ENCODE measurements at regions not wholly inside any gene's neighbourhood (a gene's known extent, or its start where the extent isn't known, plus 50 kb on each side); places are given as distances from the start of the nearest gene placed in this dataset.

DNA sequence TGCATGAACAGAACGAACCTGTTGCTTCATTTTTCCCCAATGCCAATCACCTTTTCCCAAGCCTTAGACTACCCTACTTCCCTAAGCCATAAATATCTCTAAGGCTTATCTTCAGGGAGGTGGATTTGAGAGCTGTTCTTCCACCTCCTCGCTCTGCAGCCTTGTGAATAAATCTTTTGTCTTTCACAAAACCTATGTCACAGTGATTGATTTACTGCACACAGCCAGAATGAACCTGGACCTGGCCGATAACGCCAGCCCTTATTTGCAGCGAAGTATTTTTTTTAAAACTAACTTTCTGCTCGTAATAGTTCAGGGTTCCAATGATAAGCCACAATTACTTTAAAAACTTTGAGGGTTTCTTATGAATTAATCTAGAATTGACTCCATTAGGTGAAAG is 632.6 kb downstream of the PTPRU start:
- Histone ChIP-seq H3K27ac (ENCODE audit: low read length) (no peak overlapping the region), H3K27me3 (ENCODE audit: control insufficient read depth, insufficient read depth, low read length) (no peaks in the 10 kb centered on the region), H3K9ac (ENCODE audit: low read length) (no peak overlapping the region), H3K4me1 (ENCODE audit: control insufficient read depth, low read depth, low read length) (peaks cover 5% of the 10 kb centered on the region), H3K9me3 (ENCODE audit: control insufficient read depth, low read depth, low read length) (no peaks in the 10 kb centered on the region), H3K4me3 (ENCODE audit: low read length) (no peak overlapping the region), H3K36me3 (ENCODE audit: control insufficient read depth, low read depth, low read length) (no peaks in the 10 kb centered on the region)

DNA sequence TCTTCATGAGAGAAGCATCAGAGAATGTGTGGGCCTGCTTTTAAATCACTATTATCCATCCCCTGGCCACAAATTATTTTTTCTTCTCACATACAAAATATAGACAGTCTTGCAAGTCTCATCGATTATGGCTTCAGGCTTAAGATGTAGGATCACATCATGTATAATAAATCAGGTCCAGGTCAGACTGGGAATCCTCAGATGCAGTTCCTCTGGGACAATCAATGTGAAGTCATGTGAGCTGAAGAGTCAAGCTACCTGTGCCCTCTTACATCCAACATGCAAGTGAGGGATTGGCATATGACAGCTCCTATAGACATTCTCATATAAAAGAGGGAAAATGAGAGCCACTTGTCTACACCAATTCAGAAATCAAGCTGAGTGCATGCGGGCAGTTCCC is 631.8 kb downstream of the PTPRU start:
- Histone ChIP-seq H3K9me3 (ENCODE audit: control insufficient read depth, low read depth, low read length) (no peaks in the 10 kb centered on the region), H3K9ac (ENCODE audit: low read length) (no peak overlapping the region), H3K27ac (ENCODE audit: low read length) (no peak overlapping the region), H3K27me3 (ENCODE audit: control insufficient read depth, insufficient read depth, low read length) (no peaks in the 10 kb centered on the region), H3K36me3 (ENCODE audit: control insufficient read depth, low read depth, low read length) (no peaks in the 10 kb centered on the region), H3K4me1 (ENCODE audit: control insufficient read depth, low read depth, low read length) (peaks cover 5% of the 10 kb centered on the region), H3K4me3 (ENCODE audit: low read length) (no peak overlapping the region)

DNA sequence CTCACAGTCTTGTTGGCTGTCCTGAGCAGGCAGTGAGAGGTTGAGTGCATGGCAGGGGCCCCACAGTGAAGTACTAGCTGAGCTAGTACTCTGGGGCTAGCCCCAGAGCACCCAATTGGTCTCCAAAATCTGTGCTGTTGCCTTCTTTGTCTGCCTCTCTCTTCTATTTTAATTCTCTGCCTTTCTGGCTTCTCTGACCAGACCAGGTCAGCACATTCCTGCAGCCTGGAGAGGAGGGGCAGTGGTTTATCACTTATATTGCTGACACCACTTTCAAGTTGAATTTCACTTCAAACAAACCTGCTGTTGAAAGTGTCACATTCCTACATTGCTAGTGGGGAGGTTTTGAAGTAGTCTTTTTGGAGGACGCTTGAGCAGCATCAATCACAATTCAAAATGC is 628.7 kb downstream of the PTPRU start:
- H3K4me1 ChIP-seq (ENCODE audit: control insufficient read depth, low read depth, low read length), result peaks cover 5% of the 10 kb centered on the region
- no peak overlapping the region for H3K27ac ChIP-seq (ENCODE audit: low read length)
- no peak overlapping the region for H3K4me3 ChIP-seq (ENCODE audit: low read length)
- no peak overlapping the region for H3K9ac ChIP-seq (ENCODE audit: low read length)
- H3K9me3 ChIP-seq (ENCODE audit: control insufficient read depth, low read depth, low read length), result peaks cover 7% of the 10 kb centered on the region
- no peaks in the 10 kb centered on the region for H3K27me3 ChIP-seq (ENCODE audit: control insufficient read depth, insufficient read depth, low read length)
- H3K36me3 ChIP-seq (ENCODE audit: control insufficient read depth, low read depth, low read length), result no peaks in the 10 kb centered on the region

DNA sequence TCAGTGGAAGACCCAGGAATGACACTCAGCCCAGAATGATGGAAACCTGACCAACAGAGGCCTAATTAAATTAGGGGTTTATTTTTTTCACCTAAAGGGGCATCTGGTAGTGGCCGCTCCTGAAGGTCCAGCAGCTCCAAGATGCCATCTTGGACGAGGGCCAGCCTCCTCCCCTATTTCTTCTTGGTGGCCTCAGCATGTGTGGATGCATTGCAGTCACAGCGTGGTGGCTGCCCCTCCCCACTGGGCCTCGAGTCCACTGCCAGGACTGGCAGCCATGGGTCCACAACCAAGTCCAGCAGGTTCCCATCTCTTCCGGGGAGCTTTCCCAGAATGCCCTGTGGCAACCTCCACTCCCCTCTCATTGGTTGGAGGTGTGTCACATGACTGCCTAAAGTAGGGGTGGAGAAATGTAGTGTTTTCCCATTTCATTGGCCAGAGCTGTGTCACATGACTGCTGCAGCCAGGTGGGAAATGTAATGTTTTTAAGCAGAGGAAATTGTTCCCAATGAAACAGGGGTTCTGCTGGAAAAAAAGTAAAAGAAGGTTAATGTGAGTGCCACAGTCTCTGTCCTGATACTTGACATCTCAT is 628.2 kb downstream of the PTPRU start:
- H3K9ac ChIP-seq (ENCODE audit: low read length), result no peak overlapping the region
- H3K4me3 ChIP-seq (ENCODE audit: low read length), result no peak overlapping the region
- peaks cover 5% of the 10 kb centered on the region for H3K4me1 ChIP-seq (ENCODE audit: control insufficient read depth, low read depth, low read length)
- no peak overlapping the region for H3K27ac ChIP-seq (ENCODE audit: low read length)
- peaks cover 7% of the 10 kb centered on the region for H3K9me3 ChIP-seq (ENCODE audit: control insufficient read depth, low read depth, low read length)
- no peaks in the 10 kb centered on the region for H3K36me3 ChIP-seq (ENCODE audit: control insufficient read depth, low read depth, low read length)
- H3K27me3 ChIP-seq (ENCODE audit: control insufficient read depth, insufficient read depth, low read length), result no peaks in the 10 kb centered on the region

DNA sequence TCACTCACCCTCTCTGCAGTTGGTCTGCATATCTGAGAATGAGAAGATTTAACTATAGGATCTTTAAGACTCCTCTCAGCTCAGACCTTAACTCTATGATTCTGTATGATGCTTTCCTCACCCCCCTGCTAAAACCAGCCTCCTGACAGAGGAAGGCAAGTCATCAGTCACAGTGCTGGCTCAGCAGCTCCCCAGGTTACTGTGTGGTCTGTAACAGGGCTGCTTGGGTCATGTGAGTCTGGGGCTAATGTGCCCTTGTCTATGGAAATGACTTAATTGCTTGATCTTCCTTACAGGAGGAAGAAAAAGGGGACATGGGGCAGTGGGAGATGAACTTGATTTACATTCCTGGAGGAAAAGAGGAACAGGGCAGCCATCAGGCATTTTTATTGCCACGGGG is 625.6 kb downstream of the PTPRU start:
- Histone ChIP-seq H3K9me3 (ENCODE audit: control insufficient read depth, low read depth, low read length) (peaks cover 7% of the 10 kb centered on the region), H3K9ac (ENCODE audit: low read length) (no peak overlapping the region), H3K4me3 (ENCODE audit: low read length) (no peak overlapping the region), H3K27ac (ENCODE audit: low read length) (no peak overlapping the region), H3K27me3 (ENCODE audit: control insufficient read depth, insufficient read depth, low read length) (no peaks in the 10 kb centered on the region), H3K36me3 (ENCODE audit: control insufficient read depth, low read depth, low read length) (no peaks in the 10 kb centered on the region), H3K4me1 (ENCODE audit: control insufficient read depth, low read depth, low read length) (peaks cover 5% of the 10 kb centered on the region)

DNA sequence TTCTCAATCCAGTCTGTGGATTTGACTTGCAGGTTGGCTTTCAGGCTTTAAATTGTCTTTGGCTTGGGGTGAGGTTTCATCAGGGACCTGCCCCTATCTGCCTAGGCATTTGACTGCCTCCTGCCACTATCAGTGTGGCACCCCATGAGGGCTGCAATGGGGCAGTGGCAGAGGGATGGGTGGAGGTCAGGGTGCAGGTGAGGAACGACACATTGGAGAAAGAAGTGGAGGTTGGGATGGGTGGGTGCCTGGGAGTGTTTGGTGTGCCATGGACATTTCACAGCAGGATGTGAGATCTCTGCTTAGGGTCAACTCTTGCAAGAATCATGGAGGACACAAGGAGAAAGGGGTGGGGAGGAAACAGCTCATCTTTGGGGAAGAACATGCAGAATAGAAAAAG is 625.1 kb downstream of the PTPRU start:
- Histone ChIP-seq H3K27me3 (ENCODE audit: control insufficient read depth, insufficient read depth, low read length) (no peaks in the 10 kb centered on the region), H3K9me3 (ENCODE audit: control insufficient read depth, low read depth, low read length) (peaks cover 7% of the 10 kb centered on the region), H3K27ac (ENCODE audit: low read length) (no peak overlapping the region), H3K36me3 (ENCODE audit: control insufficient read depth, low read depth, low read length) (no peaks in the 10 kb centered on the region), H3K4me3 (ENCODE audit: low read length) (no peak overlapping the region), H3K9ac (ENCODE audit: low read length) (no peak overlapping the region), H3K4me1 (ENCODE audit: control insufficient read depth, low read depth, low read length) (peaks cover 3% of the 10 kb centered on the region)

DNA sequence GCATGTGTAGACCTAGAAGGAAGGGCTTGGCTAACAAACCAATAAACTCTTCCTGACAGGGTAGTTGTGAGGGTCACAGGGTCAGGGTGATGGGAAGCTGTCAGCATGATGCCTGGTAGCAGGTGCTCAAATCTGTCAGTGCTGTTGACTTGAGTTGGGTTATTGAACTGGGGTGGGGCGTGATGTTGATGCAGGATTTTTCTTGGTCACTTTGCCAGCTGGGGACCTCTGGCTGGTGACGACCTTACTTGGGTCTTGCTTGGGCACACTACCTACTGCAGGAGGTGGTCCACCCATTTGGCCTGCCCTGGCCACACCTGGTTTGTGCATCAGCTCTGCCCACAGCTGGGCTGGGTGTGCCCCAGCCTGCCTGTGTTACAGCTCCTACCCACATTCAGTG is 624.4 kb downstream of the PTPRU start:
- peaks cover 7% of the 10 kb centered on the region for H3K9me3 ChIP-seq (ENCODE audit: control insufficient read depth, low read depth, low read length)
- no peak overlapping the region for H3K27ac ChIP-seq (ENCODE audit: low read length)
- H3K27me3 ChIP-seq (ENCODE audit: control insufficient read depth, insufficient read depth, low read length), result no peaks in the 10 kb centered on the region
- no peaks in the 10 kb centered on the region for H3K36me3 ChIP-seq (ENCODE audit: control insufficient read depth, low read depth, low read length)
- H3K4me3 ChIP-seq (ENCODE audit: low read length), result no peak overlapping the region
- H3K4me1 ChIP-seq (ENCODE audit: control insufficient read depth, low read depth, low read length), result no peaks in the 10 kb centered on the region
- no peak overlapping the region for H3K9ac ChIP-seq (ENCODE audit: low read length)

DNA sequence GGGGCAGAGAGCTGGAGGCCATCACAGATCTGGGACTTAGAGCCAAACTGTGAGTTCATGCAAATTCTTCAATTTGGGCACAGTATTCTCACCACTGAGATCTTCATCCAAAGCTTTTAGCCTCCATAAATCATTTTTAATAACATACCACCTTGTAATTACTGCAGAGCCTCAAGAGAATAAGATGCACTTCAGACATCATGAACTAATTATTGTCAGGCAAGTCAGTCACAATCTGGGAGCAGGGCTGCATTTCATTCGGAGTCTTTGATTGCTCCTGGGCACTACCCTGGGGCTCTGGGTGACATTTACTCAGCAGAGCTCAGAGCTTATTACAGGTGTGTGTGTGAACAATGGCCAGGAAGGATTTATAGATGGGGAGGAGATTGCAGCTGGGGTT is 623.7 kb downstream of the PTPRU start:
- Histone ChIP-seq H3K27me3 (ENCODE audit: control insufficient read depth, insufficient read depth, low read length) (no peaks in the 10 kb centered on the region), H3K9ac (ENCODE audit: low read length) (no peak overlapping the region), H3K36me3 (ENCODE audit: control insufficient read depth, low read depth, low read length) (no peaks in the 10 kb centered on the region), H3K4me3 (ENCODE audit: low read length) (no peak overlapping the region), H3K27ac (ENCODE audit: low read length) (no peak overlapping the region), H3K9me3 (ENCODE audit: control insufficient read depth, low read depth, low read length) (peaks cover 7% of the 10 kb centered on the region), H3K4me1 (ENCODE audit: control insufficient read depth, low read depth, low read length) (no peaks in the 10 kb centered on the region)

DNA sequence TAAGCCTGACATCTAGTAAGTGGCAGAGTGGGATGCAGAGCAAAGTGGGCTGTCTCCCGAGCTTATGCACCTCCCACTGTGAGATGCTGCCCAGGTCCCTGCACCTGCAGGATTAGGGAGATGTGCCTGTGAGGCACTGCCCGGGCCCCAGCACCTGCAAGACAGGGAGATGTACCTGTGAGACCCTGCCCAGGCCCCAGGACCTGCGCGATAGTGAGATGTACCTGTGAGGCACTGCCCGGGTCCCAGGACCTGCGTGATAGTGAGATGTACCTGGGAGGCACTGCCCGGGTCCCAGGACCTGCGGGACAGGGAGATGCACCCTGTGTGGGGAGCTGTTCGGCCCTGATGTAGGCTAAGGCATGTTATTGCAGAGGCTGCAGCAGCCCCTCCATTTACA is 622.8 kb downstream of the PTPRU start:
- peaks cover 7% of the 10 kb centered on the region for H3K9me3 ChIP-seq (ENCODE audit: control insufficient read depth, low read depth, low read length)
- no peaks in the 10 kb centered on the region for H3K36me3 ChIP-seq (ENCODE audit: control insufficient read depth, low read depth, low read length)
- H3K4me1 ChIP-seq (ENCODE audit: control insufficient read depth, low read depth, low read length), result no peaks in the 10 kb centered on the region
- H3K4me3 ChIP-seq (ENCODE audit: low read length), result no peak overlapping the region
- H3K27ac ChIP-seq (ENCODE audit: low read length), result no peak overlapping the region
- no peak overlapping the region for H3K9ac ChIP-seq (ENCODE audit: low read length)
- H3K27me3 ChIP-seq (ENCODE audit: control insufficient read depth, insufficient read depth, low read length), result no peaks in the 10 kb centered on the region

DNA sequence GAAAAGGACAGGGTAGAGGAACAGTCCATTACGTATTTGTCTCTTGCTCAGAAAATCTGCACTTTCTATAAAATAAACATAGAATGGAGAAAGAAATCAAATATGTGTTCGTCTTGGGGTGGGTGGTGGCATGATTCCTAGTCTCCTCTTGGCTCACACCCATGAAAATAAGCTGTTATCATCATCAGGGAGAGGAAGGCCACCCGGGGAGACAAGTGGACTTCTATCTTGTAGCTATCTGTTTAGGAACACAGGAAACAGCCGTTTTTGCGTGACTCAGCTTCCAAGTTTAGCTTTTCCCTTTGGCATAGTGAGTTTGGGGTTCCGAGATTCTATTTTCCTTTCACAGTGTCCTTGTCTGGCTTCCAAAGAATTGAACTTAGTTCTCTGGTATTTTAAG is 622.3 kb downstream of the PTPRU start:
- Histone ChIP-seq H3K27ac (ENCODE audit: low read length) (no peak overlapping the region), H3K27me3 (ENCODE audit: control insufficient read depth, insufficient read depth, low read length) (no peaks in the 10 kb centered on the region), H3K4me3 (ENCODE audit: low read length) (no peak overlapping the region), H3K36me3 (ENCODE audit: control insufficient read depth, low read depth, low read length) (no peaks in the 10 kb centered on the region), H3K9ac (ENCODE audit: low read length) (no peak overlapping the region), H3K4me1 (ENCODE audit: control insufficient read depth, low read depth, low read length) (no peaks in the 10 kb centered on the region), H3K9me3 (ENCODE audit: control insufficient read depth, low read depth, low read length) (peaks cover 7% of the 10 kb centered on the region)

DNA sequence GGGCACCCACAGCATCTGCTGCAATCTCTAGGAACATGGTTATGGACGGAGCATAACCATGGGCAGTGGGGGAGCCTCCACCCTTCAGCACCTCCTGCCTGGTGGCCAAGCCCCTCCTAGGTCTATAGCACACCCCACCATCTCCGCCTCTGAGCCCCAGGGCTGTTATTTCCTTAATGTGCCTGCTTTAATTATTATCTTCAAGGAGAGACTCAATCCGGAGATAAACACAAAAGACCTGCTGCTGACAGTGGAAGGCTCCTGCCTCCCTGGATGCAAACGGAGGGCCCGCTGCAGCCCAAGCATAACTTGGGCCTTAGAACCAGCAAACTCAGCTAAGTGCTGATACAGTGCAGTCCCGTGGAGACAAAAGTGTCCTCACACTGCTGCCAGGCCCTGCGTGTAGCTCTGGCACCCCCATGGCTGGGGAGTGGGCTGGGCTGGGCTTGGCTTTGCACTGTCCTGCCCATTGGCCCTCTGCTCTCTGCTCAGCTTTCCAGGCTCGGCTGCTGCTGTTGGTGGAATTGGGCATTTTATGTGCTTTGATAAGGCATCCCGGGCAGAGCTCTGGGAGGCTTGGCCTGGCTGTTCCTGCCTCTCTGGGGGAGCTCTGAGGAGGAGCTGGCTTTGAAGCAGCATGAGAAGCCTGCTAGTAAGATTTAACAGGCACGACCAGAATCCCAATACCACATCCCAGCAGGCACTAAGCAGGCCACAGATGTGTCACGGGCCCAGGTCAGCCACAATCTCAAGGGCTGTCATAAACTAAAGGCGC is 620.2 kb downstream of the PTPRU start:
- Histone ChIP-seq H3K27me3 (ENCODE audit: control insufficient read depth, insufficient read depth, low read length) (no peaks in the 10 kb centered on the region), H3K9me3 (ENCODE audit: control insufficient read depth, low read depth, low read length) (peaks cover 7% of the 10 kb centered on the region), H3K36me3 (ENCODE audit: control insufficient read depth, low read depth, low read length) (no peaks in the 10 kb centered on the region), H3K9ac (ENCODE audit: low read length) (no peak overlapping the region), H3K27ac (ENCODE audit: low read length) (no peak overlapping the region), H3K4me3 (ENCODE audit: low read length) (no peak overlapping the region), H3K4me1 (ENCODE audit: control insufficient read depth, low read depth, low read length) (no peaks in the 10 kb centered on the region)

DNA sequence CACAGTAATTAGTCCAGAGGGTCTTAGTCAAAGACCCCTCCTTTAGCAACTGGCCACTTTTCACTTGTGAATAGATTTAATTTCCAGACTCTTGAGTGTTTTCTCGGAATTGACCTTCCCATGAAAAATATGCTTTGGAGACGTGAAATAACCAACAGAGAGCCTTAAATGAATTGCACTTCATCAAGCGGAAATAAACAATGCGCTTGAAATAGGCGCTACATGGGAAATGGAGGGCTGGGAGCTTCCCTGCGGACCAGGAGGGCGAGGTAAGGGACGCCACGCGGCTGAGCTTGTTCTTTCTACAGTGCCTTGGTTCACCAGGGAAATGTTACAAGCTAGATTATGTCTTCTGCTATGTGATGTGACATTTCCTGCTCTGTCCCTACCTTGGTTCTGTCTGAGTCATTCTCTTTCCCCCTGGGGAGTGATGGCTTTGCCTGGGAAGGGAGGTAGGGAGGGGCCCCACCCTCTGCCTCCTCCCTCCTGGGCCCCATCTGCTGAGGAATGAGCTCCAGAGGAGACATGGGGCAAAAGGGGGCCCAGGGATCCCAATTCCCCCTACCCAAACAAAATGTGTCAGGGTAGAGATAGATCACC is 619.3 kb downstream of the PTPRU start:
- Histone ChIP-seq H3K27ac (ENCODE audit: low read length) (no peak overlapping the region), H3K4me1 (ENCODE audit: control insufficient read depth, low read depth, low read length) (no peaks in the 10 kb centered on the region), H3K27me3 (ENCODE audit: control insufficient read depth, insufficient read depth, low read length) (no peaks in the 10 kb centered on the region)

More for the DNA sequence above, 619.3 kb downstream of the PTPRU start:
- peaks cover 2% of the 10 kb centered on the region for H3K9me3 ChIP-seq (ENCODE audit: control insufficient read depth, low read depth, low read length)
- H3K9ac ChIP-seq (ENCODE audit: low read length), result no peak overlapping the region
- no peak overlapping the region for H3K4me3 ChIP-seq (ENCODE audit: low read length)
- H3K36me3 ChIP-seq (ENCODE audit: control insufficient read depth, low read depth, low read length), result no peaks in the 10 kb centered on the region

Measured in iPS-18a (cell line).